Amygdala (tissue), 56 donors: ENCODE measurements at regions not wholly inside any gene's neighbourhood (a gene's known extent, or its start where the extent isn't known, plus 50 kb on each side); places are given as distances from the start of the nearest gene placed in this dataset.

ENCODE experiments used
- DNase-seq, 56 donors: peaks; one replicate each; lab custom pipeline; 2025; lab: John Stamatoyannopoulos, UW

DNA sequence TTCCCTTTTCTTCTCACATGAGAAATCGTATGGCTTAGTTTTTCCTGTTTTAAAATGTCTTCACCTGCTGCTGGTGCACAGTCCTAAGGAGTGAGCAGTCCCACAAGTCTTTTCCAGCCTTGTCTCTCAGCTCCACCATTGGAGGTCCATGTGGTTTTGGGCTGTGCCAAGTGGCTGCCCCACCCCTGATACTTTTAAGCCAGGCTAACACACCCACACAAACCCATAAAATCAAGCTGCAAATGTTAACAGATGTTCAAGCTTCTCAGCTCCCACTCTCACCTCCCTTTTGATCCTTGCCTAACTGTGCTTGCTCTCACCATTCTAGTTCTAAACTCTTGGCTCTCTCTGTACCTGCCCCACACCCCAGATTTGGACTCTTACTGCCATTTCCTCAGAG is 74.5 kb upstream of the COL24A1 start:
- no peak for DNase-seq

- no peak for DNase-seq
Observed at GRCh38 chr1:86229405-86229975, 72.9 kb upstream of the COL24A1 start.

GRCh38 chr1:86228546-86228945 is 72.0 kb upstream of the COL24A1 start:
- DNase-seq, result no peak

GRCh38 chr1:86227026-86227425 is 70.5 kb upstream of the COL24A1 start:
- DNase-seq, result no peak

- DNase-seq, result no peak
Observed at GRCh38 chr1:86226204-86226603, 69.6 kb upstream of the COL24A1 start.

- no peak for DNase-seq
Observed at GRCh38 chr1:86224651-86225310, 68.2 kb upstream of the COL24A1 start.

- DNase-seq, result no peak
Observed at GRCh38 chr1:86218859-86219258, 62.3 kb upstream of the COL24A1 start.

DNA sequence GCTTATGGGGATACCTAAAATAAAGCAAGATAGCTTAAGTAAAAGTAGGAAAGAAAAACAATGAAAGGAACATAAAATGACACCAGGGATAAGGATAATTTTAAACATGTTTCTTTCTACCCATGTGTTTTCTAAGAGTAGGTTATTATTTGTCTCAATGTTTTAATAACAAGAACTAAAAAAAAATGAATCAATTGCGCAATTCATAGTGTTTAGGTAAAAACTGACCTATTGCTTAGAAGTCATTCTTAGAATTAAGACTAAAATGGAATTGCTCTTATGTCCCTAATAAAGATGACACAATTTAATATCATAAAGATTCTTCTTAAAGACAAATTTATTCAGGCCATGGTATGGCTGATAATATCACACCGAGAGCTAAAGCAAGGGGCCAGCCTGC is 58.0 kb upstream of the COL24A1 start:
- no peak for DNase-seq

- DNase-seq, result no peak
Observed at GRCh38 chr1:86209346-86209745, 52.8 kb upstream of the COL24A1 start.

DNA sequence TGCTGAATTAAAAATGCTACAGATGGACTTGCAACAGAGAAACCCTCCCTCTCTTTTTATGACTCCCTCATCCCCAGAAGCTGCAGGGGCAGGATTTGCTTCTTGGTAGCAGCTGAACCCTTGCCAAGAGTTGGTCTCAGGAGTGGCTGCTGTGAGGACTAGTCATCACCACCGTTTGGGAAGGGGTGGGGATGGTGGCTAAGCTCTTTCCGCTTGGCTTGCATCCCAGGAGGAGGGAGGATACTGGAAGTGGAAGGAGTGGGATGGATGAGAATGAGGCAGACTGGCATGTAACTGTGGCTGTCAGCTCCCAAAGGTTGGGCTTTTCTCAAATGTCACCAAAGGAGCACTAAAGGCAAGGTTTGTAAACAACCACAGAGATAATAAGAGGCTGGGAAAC is 50.8 kb upstream of the COL24A1 start:
- DNase-seq, result peak in 11 of 56 donors; percentile 1 to 41 (median 9)
